H9 (cell line): ENCODE measurements at regions not wholly inside any gene's neighbourhood (a gene's known extent, or its start where the extent isn't known, plus 50 kb on each side); places are given as distances from the start of the nearest gene placed in this dataset.

ENCODE experiments used
- DNase-seq: peaks from one replicate; pipeline ENCODE4 v3.0.0-alpha.2; 2017
- H2AFZ ChIP-seq: one replicate; pipeline ENCODE4 v1.6.1; 2013; ENCODE audit warnings: mild to moderate bottlenecking, low read length, control low read depth, moderate library complexity
- H2AK5ac ChIP-seq: 2 replicates; pipeline ENCODE4 v1.6.1; 2013; ENCODE audit warnings: low read length, control low read depth, mixed read lengths; ENCODE audit not compliant: insufficient read length
- H2BK120ac ChIP-seq: one replicate; pipeline ENCODE4 v1.6.1; 2013; ENCODE audit warnings: low read depth, mild to moderate bottlenecking, low read length, control low read depth, inconsistent platforms; ENCODE audit not compliant: poor library complexity, severe bottlenecking
- H2BK12ac ChIP-seq: 2 replicates; pipeline ENCODE4 v1.6.1; 2013; ENCODE audit warnings: low read length, control low read depth, mixed read lengths, low read depth; ENCODE audit not compliant: insufficient read length
- H2BK15ac ChIP-seq: 2 replicates; pipeline ENCODE4 v1.6.1; 2013; ENCODE audit warnings: low read depth, low read length, control low read depth
- H2BK20ac ChIP-seq: one replicate; pipeline ENCODE4 v1.6.1; 2013; ENCODE audit warnings: low read depth, mild to moderate bottlenecking, low read length, control low read depth, inconsistent platforms; ENCODE audit not compliant: poor library complexity, severe bottlenecking
- H2BK5ac ChIP-seq: 2 replicates; pipeline ENCODE4 v1.6.1; 2013; ENCODE audit warnings: low read length, control low read depth, mixed read lengths; ENCODE audit not compliant: insufficient read length
- H3K14ac ChIP-seq: 2 replicates; pipeline ENCODE4 v1.6.1; 2013; ENCODE audit warnings: low read length, control low read depth; ENCODE audit not compliant: insufficient read depth
- H3K18ac ChIP-seq: 2 replicates; pipeline ENCODE4 v1.6.1; 2013; ENCODE audit warnings: low read depth, mild to moderate bottlenecking, mixed read lengths, low read length, control low read depth; ENCODE audit not compliant: insufficient read length
- H3K23ac ChIP-seq: 2 replicates; pipeline ENCODE4 v1.6.1; 2013; ENCODE audit warnings: low read length, control low read depth, mixed read lengths, low read depth; ENCODE audit not compliant: insufficient read length
- H3K23me2 ChIP-seq: 2 replicates; pipeline ENCODE4 v1.6.1; 2013; ENCODE audit warnings: low read depth, mild to moderate bottlenecking, mixed read lengths, low read length, control low read depth; ENCODE audit not compliant: insufficient read length, poor library complexity, severe bottlenecking
- H3K27ac ChIP-seq: 2 replicates; pipeline ENCODE4 v1.5.1; 2013; ENCODE audit warnings: low read length, control low read depth, mixed read lengths, low read depth; ENCODE audit not compliant: insufficient read length
- H3K27me3 ChIP-seq: 2 replicates; pipeline ENCODE4 v1.6.1; 2013; ENCODE audit warnings: low read length, control low read depth, inconsistent platforms; ENCODE audit not compliant: insufficient read depth
- H3K4ac ChIP-seq: 2 replicates; pipeline ENCODE4 v1.6.1; 2013; ENCODE audit warnings: low read depth, mild to moderate bottlenecking, control low read depth, inconsistent platforms, low read length, moderate library complexity
- H3K4me1 ChIP-seq: 2 replicates; pipeline ENCODE4 v1.6.1; 2013; ENCODE audit warnings: low read length, control low read depth, inconsistent platforms; ENCODE audit not compliant: insufficient read depth
- H3K4me2 ChIP-seq: 2 replicates; pipeline ENCODE4 v1.6.1; 2013; ENCODE audit warnings: low read length, control low read depth, mixed read lengths; ENCODE audit not compliant: insufficient read length, insufficient read depth
- H3K56ac ChIP-seq: 2 replicates; pipeline ENCODE4 v1.6.1; 2013; ENCODE audit warnings: low read depth, mild to moderate bottlenecking, mixed read lengths, low read length, control low read depth; ENCODE audit not compliant: insufficient read length
- H3K79me1 ChIP-seq: 2 replicates; pipeline ENCODE4 v1.6.1; 2013; ENCODE audit warnings: low read depth, mild to moderate bottlenecking, moderate library complexity, low read length, control low read depth, inconsistent platforms; ENCODE audit not compliant: insufficient read depth, poor library complexity, severe bottlenecking
- H3K79me2 ChIP-seq: 2 replicates; pipeline ENCODE4 v1.6.1; 2013; ENCODE audit warnings: low read length, control low read depth, inconsistent platforms; ENCODE audit not compliant: insufficient read depth
- H3K9ac ChIP-seq: 2 replicates; pipeline ENCODE4 v1.6.1; 2013; ENCODE audit warnings: low read length, control low read depth, mixed read lengths; ENCODE audit not compliant: insufficient read length; ENCODE audit errors: extremely low read depth
- H3K9me3 ChIP-seq: one replicate; pipeline ENCODE4 v1.6.1; 2013; ENCODE audit warnings: low read depth, low read length, inconsistent platforms; ENCODE audit not compliant: control insufficient read depth
- H3T11ph ChIP-seq: one replicate; pipeline ENCODE4 v1.6.1; 2013; ENCODE audit warnings: mild to moderate bottlenecking, low read length, control low read depth, inconsistent platforms
- H4K20me1 ChIP-seq: one replicate; pipeline ENCODE4 v1.6.1; 2013; ENCODE audit not compliant: control insufficient read depth, insufficient read length, insufficient read depth
- H4K5ac ChIP-seq: 2 replicates; pipeline ENCODE4 v1.6.1; 2013; ENCODE audit warnings: low read depth, mild to moderate bottlenecking, mixed read lengths, low read length, control low read depth; ENCODE audit not compliant: insufficient read length
- H4K8ac ChIP-seq: replicated peaks from 2 replicates; pipeline ENCODE4 v1.6.1; 2013; ENCODE audit warnings: low read length, control low read depth, mixed read lengths, low read depth; ENCODE audit not compliant: insufficient read length
- H4K91ac ChIP-seq: 2 replicates; pipeline ENCODE4 v1.6.1; 2013; ENCODE audit warnings: low read depth, mild to moderate bottlenecking, moderate library complexity, mixed read lengths, low read length, control low read depth; ENCODE audit not compliant: insufficient read length
- H3K27ac Mint-ChIP-seq, 3 experiments: 2 replicates in 2 of 3; 3 replicates in 1 of 3; pipeline ENCODE4 v1.8.0; 2020 to 2021; ENCODE audit warnings: mixed read lengths in 3 of 3, mild to moderate bottlenecking in 1 of 3, moderate library complexity in 1 of 3
- H3K27me3 Mint-ChIP-seq: 2 replicates; pipeline ENCODE4 v1.8.0; 2021; ENCODE audit warnings: low read depth, mild to moderate bottlenecking, moderate library complexity, mixed read lengths
- H3K36me3 Mint-ChIP-seq, 3 experiments: 2 replicates in 2 of 3; 3 replicates in 1 of 3; pipeline ENCODE4 v1.8.0; 2020 to 2021; ENCODE audit warnings: low read depth in 3 of 3, mixed read lengths in 3 of 3; ENCODE audit not compliant: insufficient read depth in 1 of 3
- H3K4me1 Mint-ChIP-seq, 2 experiments: 2 replicates each; pipeline ENCODE4 v1.8.0; 2020; ENCODE audit warnings: mixed read lengths in 2 of 2
- H3K4me3 Mint-ChIP-seq, 2 experiments: 2 replicates in 1 of 2; 3 replicates in 1 of 2; pipeline ENCODE4 v1.8.0; 2020 to 2021; ENCODE audit warnings: mild to moderate bottlenecking in 2 of 2, mixed read lengths in 2 of 2, moderate library complexity in 1 of 2
- H3K9me3 Mint-ChIP-seq, 2 experiments: 2 replicates in 1 of 2; 3 replicates in 1 of 2; pipeline ENCODE4 v1.8.0; 2020; ENCODE audit warnings: mild to moderate bottlenecking in 2 of 2, mixed read lengths in 2 of 2, moderate library complexity in 1 of 2
- CTCF ChIP-seq: fragments of 200-600 bp; sonication (generic); conservative IDR thresholded peaks from 3 replicates; pipeline ENCODE4 v1.8.0; 2021; ENCODE audit warnings: antibody characterized with exemption, mild to moderate bottlenecking
- WGBS: extraction: QIAGEN DNeasy Blood & Tissue Kit; methylation state at CpG from one replicate; pipeline ENCODE4 v1.1.7; 2013; ENCODE audit warnings: missing lambda C conversion rate, low lambda C conversion rate, mixed read lengths; ENCODE audit not compliant: insufficient read length; ENCODE audit errors: extremely low coverage; 5-methylcytosine and 5-hydroxymethylcytosine counted together

- H4K20me1 ChIP-seq = no peaks in the 10 kb centered on the region
- H3K79me1 ChIP-seq = no peaks in the 10 kb centered on the region
- Mint-ChIP-seq H3K4me3 (no peak overlapping the region), H3K27me3 (no peaks in the 10 kb centered on the region), H3K4me1 (no peaks in the 10 kb centered on the region), H3K9me3 (no peaks in the 10 kb centered on the region), H3K27ac (no peak overlapping the region), H3K36me3 (no peaks in the 10 kb centered on the region)
- DNase-seq = no peak
- no peak overlapping the region for H2AK5ac ChIP-seq
- H3T11ph ChIP-seq = no peak overlapping the region
- no peak overlapping the region for H3K9ac ChIP-seq
- H3K4ac ChIP-seq = no peak overlapping the region
- H4K5ac ChIP-seq = no peak overlapping the region
- H3K27me3 ChIP-seq = no peaks in the 10 kb centered on the region
- no peak overlapping the region for H3K56ac ChIP-seq
- no peak overlapping the region for H3K4me2 ChIP-seq
- no peaks in the 10 kb centered on the region for H3K4me1 ChIP-seq
- H3K23ac ChIP-seq = no peak overlapping the region
- no CpG with 5 or more reads among the region's 1 CpG for WGBS
- no peak overlapping the region for H3K27ac ChIP-seq
- H2BK120ac ChIP-seq = no peak overlapping the region
- H4K8ac ChIP-seq = no peak overlapping the region
- no peaks in the 10 kb centered on the region for H3K23me2 ChIP-seq
- no peaks in the 10 kb centered on the region for H3K9me3 ChIP-seq
- H4K91ac ChIP-seq = no peak overlapping the region
- no peaks in the 10 kb centered on the region for H3K79me2 ChIP-seq
- H2BK5ac ChIP-seq = no peak overlapping the region
- H2BK20ac ChIP-seq = no peak overlapping the region
- no peak overlapping the region for H2BK12ac ChIP-seq
- H3K18ac ChIP-seq = no peak overlapping the region
- H3K14ac ChIP-seq = no peak overlapping the region
- H2BK15ac ChIP-seq = no peak overlapping the region
- no peak for TF ChIP-seq CTCF
- no peak overlapping the region for H2AFZ ChIP-seq
These were observed 1044.7 kb downstream of the GRIK2 start for GRCh38 chr6:102438171-102438570.
